ENCODE measurements at regions not wholly inside any gene's neighbourhood (a gene's known extent, or its start where the extent isn't known, plus 50 kb on each side); places are given as distances from the start of the nearest gene placed in this dataset.

- no peak for TF ChIP-seq CTCF (IDR thresholded peaks at IDR 0.05)
- TF ChIP-seq POLR2A (IDR thresholded peaks at IDR 0.05): no peak
These were observed 148.0 kb upstream of the CNTN6 start for GRCh38 chr3:944786-945185.

Data from right lobe of liver (tissue), 4 donors.